GM19397 (cell line): ENCODE measurements at regions not wholly inside any gene's neighbourhood (a gene's known extent, or its start where the extent isn't known, plus 50 kb on each side); places are given as distances from the start of the nearest gene placed in this dataset.
"Not testable (repeated sequence)": the region's sequence is repeated elsewhere in the genome, so short reads cannot be mapped to it uniquely, and the experiment has no call there.

Source experiments
- ATAC-seq: cut with Tn5 transposase; IDR thresholded peaks from one replicate; pipeline ENCODE4 v1.9.1; 2021; ENCODE audit warnings: mild to moderate bottlenecking, moderate library complexity; ENCODE audit not compliant: unreplicated experiment

DNA sequence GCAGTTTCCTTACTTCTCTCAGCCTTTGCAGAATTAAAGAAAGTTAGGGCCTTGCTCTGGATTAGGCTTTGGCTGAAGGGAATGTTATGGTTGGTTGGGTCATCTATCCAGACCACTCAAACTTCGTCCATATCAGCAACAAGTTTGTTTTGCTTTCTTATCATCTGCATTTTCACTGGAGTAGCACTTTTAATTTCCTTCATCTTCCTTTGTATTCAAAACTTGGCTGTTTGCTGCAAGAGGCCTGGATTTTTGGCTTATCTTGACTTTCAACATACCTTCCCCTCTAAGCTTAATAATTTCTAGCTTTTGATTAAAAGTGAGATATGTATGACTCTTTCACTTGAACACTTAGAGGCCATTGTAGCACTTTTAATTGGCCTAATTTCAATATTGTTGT, 126.7 kb upstream of the CENPE start:
- ATAC-seq: no peak

DNA sequence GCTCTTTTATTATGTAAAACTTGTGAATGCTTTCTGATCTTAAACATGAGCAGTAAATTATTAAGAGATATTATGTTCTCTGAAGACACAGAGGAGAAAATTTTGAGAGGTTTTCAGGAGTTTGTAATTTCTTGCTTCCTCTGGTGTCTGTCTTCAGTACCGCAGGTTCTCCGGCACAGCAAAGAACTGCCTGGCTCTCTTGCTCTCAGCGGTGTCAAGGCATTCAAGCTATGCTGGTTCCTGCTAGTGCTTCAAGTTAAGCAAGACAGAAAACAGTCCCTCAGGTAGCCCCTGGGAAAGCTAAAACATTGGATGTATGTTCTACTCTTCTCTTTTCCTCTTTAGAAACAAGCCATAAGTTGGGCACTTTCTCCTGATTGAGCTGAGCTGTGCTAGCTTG, 120.2 kb upstream of the CENPE start:
- no peak for ATAC-seq

DNA sequence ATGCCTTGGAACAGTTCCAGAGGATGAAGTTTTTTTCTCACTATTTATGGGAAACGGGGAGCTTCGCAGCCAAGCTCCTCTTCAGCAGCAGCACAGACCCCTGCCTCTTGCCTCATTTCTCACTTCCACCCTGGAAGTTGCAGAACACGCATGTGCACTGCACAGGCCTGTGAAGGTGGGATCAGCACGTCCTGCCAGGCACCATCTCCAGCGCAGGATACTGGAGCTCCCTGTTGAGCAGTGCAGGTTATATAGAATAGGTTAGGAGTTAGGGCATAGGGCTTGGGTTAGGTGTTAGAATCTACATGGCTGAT, 110.1 kb upstream of the CENPE start:
- ATAC-seq: no peak

DNA sequence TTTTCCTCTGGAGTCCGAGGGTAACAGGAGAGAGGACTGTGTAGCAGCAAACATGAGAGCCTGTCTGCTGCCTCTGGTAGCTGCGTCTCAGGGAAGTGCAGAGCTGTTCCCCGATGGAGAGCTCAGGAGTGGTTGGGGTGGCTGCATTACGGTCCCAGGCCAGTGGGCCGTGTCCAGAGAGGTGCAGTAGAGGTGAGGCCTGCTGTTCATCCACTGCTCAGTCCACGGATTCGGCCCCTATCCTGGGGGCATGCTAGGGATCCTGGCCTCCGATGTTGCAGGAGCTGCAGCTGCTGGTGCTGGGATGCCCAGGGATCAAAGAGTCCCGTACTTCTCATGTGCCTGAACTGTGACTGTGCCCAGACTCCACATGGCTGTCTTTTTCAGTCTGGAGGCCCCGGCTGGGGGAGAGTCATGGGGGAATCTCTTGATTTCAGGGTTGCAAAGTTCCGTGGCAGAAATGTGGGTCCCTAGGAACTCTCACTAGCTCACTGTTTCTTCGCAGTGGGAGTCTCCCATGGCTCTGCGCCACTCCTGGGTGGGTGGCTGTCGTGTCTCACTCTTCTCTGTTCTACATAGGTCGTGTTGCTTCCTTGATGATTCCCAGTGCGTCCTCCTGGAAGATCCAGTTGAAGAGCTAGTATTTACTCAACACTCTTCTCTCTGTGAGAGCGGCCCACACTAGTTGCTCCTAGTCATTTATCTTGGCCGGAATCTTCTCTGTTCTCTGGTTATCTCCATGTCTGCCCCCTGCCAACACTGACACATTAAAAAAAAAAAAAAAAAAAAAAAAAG, 109.5 kb upstream of the CENPE start:
- ATAC-seq: no peak

DNA sequence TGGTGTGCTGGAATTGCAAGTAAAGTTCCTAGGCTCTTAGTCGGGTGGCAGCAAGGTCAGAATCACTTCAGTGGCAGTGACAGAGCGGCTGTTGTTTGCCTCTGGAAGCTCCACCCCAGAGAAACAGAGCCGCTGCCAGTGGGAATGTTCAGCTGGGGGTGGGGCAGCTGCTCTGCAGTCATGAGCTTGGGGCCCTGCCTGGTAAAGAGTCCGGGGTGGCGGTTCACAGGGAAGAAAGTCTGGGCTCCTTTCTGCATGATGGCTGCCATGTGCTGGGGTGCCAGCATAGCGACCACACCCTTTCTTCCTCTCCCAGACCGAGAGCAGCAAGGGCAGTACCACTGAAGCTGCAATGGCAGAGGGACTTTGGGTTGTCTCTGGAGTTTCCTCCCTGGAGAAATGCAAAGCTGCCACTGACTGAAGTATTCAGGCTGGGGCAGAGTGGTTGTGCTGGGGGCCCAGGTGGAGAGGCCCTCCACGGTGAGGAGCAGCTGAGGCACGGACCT, 108.8 kb upstream of the CENPE start:
- ATAC-seq: no peak

DNA sequence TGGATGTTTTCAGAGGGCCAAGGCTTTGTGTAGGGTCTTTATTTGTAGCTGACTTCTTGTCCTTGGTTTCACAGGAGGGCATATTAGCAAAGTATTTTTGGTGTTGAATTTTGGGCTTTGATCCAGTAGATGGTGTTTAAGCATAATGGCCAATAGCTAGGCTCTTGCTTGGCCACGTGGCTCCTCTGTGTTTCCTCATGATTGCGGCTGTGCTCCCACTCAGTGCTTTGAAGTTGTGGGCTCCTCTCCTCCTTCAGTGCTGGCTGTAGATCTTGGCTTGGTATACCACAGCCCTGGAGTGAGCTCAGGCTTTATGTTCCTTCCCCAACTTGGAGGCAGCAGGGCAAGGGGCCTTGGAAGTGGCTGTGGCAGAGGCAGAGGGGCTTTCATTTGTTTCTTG, 107.2 kb upstream of the CENPE start:
- ATAC-seq: no peak

DNA sequence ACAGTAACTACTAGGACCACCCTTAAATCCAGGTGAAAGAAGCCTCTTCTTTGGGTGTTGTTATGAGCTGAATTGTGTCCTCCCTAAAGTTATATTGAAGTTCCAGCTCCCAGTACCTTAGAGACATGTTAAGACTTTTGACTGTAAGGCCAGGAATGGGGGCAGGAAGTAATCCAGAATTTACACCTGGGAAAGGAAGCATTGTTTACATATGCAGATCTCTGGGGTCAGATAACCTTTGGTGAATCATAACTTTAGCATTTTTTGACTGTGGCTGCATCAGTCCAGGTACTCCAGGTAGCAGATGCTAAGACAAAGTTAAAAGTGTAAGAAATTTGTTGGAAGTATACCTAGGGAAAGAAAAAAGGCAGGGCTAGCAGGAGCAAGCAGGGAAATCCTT, 104.9 kb upstream of the CENPE start:
- ATAC-seq: no peak

DNA sequence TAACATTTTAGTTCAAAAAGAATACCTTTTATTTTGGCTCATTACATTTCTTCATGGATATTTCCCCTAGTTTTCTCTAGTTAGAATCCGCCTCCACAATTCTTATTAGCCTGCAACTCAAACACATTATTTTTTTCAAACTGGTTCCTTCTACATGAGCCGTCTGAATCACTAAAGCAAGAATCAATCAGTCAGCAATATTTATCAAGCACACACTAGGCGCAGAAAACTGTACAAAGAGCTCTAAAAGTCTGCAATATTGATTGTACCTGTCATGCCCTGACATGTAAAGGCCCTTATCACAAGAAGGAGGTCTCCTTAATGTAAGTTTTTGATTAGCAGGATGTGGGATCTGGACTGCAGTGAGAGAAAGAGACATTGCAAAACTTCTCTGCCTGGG, 94.8 kb upstream of the CENPE start:
- ATAC-seq: no peak

DNA sequence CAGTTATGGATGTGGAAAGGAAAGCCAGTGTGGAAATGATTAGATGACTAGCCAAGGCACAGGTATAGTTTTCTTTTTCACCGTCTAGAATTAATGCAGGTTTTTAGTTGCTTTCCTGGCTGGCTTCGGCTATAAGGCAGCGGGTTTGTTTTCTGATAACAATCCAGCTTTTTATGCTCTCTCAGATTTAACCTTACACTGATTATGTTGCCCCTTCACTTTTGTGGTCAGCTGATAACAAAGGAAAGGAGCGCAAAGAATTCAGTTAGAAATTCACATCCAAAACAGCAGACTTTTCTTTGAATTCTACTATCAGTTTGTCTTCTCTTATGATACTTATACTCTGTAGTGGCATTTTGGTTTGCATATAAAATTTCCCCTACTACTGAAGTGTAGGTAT, 94.2 kb upstream of the CENPE start:
- ATAC-seq: no peak

DNA sequence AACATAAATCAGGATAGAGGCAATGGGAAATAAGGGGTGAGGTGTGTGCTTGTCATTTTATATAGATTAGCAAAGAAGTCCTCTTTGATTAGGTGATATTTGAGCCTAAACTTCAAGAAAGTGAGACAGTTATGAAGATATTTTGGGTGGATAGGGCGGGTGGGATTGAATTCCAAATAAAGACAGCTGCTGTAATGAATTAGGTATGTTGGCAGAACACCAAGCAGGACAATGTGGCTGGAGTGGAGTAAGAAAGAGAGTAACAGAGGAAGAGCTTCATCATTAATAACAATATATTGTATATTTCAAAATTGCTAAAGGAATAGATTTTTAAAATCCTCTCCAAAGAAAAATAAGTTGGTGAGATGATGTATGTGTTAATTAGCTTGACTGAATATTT, 91.0 kb upstream of the CENPE start:
- ATAC-seq: no peak

DNA sequence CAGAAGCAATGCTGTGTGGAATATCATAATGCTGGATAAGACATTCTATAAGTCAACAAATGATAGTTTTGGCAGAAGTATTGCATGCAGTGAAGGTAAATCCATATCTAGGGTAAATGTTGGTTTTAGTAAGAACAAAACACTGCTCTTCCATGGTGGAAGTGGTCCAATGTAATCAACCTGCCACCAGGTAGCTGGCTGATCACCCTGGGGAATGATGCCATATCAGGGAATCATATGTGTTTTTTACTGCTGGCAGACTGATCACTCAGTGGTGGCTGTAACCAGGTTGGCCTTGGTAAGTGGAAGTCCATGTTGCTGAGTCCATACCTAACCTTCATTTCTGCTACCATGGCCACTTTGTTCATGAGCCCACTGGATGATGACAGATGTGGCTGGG, 74.0 kb upstream of the CENPE start:
- ATAC-seq: no peak

DNA sequence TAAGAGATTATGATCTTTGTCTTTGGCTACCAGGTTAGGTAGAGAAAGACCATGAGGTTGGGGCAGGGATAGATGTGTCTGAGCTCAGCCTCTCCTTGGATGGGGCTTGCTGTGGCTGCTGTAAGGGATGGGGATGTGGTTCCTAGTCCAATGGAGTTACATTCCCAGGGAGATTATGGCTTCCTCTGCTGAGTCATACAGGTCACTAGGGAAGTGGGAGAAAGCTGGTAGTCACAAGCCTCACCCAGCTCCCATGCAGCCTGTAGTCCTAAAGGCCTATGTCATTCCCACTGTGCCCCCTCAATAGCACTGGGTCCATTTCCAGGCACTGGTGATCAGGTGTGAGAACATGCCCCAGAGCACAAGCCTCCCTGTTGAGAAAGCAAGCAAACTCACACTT, 70.6 kb upstream of the CENPE start:
- ATAC-seq: no peak

DNA sequence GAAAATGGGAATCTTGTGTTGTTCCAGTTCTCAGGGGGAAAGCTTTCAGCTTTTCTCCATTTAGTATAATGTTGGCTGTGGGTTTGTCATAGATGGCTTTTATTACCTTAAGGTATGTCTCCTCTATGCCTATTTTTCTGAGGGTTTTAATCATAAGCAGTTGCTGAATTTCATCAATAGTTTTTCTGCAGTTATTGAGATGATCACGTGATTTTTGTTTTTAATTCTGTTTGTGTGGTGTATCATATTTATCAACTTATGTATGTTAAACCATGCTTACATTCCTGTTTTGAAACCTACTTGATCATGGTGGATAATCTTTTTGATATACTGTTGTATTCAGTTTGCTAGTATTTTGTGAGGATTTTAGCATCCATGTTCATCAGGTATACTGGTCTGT, 66.8 kb upstream of the CENPE start:
- no peak for ATAC-seq

DNA sequence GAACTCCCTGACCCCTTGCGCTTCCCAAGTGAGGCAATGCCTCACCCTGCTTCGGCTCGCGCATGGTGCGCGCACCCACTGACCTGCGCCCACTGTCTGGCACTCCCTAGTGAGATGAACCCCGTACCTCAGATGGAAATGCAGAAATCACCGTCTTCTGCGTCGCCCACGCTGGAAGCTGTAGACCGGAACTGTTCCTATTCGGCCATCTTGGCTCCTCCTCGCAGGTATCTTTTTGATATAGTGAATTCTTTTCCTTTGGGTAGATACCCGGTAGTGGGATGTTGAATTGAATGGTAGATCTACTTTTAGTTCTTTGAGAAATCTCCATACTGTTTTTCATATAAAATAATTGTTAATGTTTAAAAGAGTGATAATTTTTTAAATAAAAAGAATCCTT, 57.9 kb upstream of the CENPE start:
- ATAC-seq: not testable (repeated sequence)
